Trophoblast cell (in vitro differentiated cells and primary cell): ENCODE measurements at regions not wholly inside any gene's neighbourhood (a gene's known extent, or its start where the extent isn't known, plus 50 kb on each side); places are given as distances from the start of the nearest gene placed in this dataset.

Experiments
- DNase-seq, 2 donors: peaks; one replicate each; pipeline ENCODE4 v3.0.0-alpha.2; 2016
- H2AFZ ChIP-seq: 2 replicates; pipeline ENCODE4 v1.6.1; 2013; ENCODE audit warnings: low read length, moderate library complexity, mild to moderate bottlenecking; ENCODE audit not compliant: insufficient read depth, poor library complexity
- H2AK5ac ChIP-seq: 2 replicates; pipeline ENCODE4 v1.6.1; 2013; ENCODE audit warnings: mild to moderate bottlenecking, low read length
- H2BK120ac ChIP-seq: 2 replicates; pipeline ENCODE4 v1.6.1; 2013; ENCODE audit warnings: low read length, mild to moderate bottlenecking, moderate library complexity; ENCODE audit not compliant: insufficient read depth, poor library complexity
- H2BK12ac ChIP-seq: 2 replicates; pipeline ENCODE4 v1.6.1; 2013; ENCODE audit warnings: mild to moderate bottlenecking, low read length, moderate library complexity
- H2BK5ac ChIP-seq: 2 replicates; pipeline ENCODE4 v1.6.1; 2013; ENCODE audit warnings: low read length, low read depth, moderate library complexity, mild to moderate bottlenecking; ENCODE audit not compliant: poor library complexity
- H3K14ac ChIP-seq: 2 replicates; pipeline ENCODE4 v1.6.1; 2013; ENCODE audit warnings: mild to moderate bottlenecking, low read length
- H3K18ac ChIP-seq: 2 replicates; pipeline ENCODE4 v1.6.1; 2013; ENCODE audit warnings: mild to moderate bottlenecking, low read length
- H3K23ac ChIP-seq: 2 replicates; pipeline ENCODE4 v1.6.1; 2013; ENCODE audit warnings: low read length
- H3K27ac ChIP-seq: 2 replicates; pipeline ENCODE4 v1.5.1; 2013; ENCODE audit warnings: low read depth, mild to moderate bottlenecking, inconsistent platforms, low read length, moderate library complexity
- H3K27me3 ChIP-seq: 2 replicates; pipeline ENCODE4 v1.6.1; 2013; ENCODE audit warnings: inconsistent platforms, mild to moderate bottlenecking, low read length, moderate library complexity; ENCODE audit not compliant: insufficient read depth
- H3K36me3 ChIP-seq, 2 experiments: 1 replicate in 1 of 2; 2 replicates in 1 of 2; pipeline ENCODE4 v1.6.1; 2013; ENCODE audit warnings: low read length in 2 of 2, mild to moderate bottlenecking in 2 of 2, moderate library complexity in 1 of 2; ENCODE audit not compliant: insufficient read depth in 2 of 2, control insufficient read depth in 1 of 2
- H3K4ac ChIP-seq: 2 replicates; pipeline ENCODE4 v1.6.1; 2013; ENCODE audit warnings: low read depth, mild to moderate bottlenecking, low read length, moderate library complexity
- H3K4me1 ChIP-seq, 2 experiments: 1 replicate in 1 of 2; 2 replicates in 1 of 2; pipeline ENCODE4 v1.6.1; 2013; ENCODE audit warnings: low read length in 2 of 2, mild to moderate bottlenecking in 2 of 2, moderate library complexity in 1 of 2; ENCODE audit not compliant: insufficient read depth in 2 of 2, control insufficient read depth in 1 of 2
- H3K4me2 ChIP-seq: 2 replicates; pipeline ENCODE4 v1.6.1; 2013; ENCODE audit warnings: inconsistent platforms, mild to moderate bottlenecking, low read length, moderate library complexity
- H3K4me3 ChIP-seq: 2 replicates; pipeline ENCODE4 v1.5.1; 2013; ENCODE audit warnings: mild to moderate bottlenecking, low read depth, low read length, inconsistent platforms
- H3K79me1 ChIP-seq: one replicate; pipeline ENCODE4 v1.6.1; 2013; ENCODE audit warnings: low read length
- H3K79me2 ChIP-seq: 2 replicates; pipeline ENCODE4 v1.6.1; 2013; ENCODE audit warnings: low read length, mild to moderate bottlenecking; ENCODE audit not compliant: control insufficient read depth, insufficient read depth, poor library complexity
- H3K9ac ChIP-seq: 2 replicates; pipeline ENCODE4 v1.6.1; 2013; ENCODE audit warnings: mild to moderate bottlenecking, low read length
- H3K9me3 ChIP-seq: 2 replicates; pipeline ENCODE4 v1.6.1; 2013; ENCODE audit warnings: low read depth, mild to moderate bottlenecking, control low read depth, inconsistent platforms, low read length; ENCODE audit not compliant: insufficient read depth
- H4K12ac ChIP-seq: 2 replicates; pipeline ENCODE4 v1.6.1; 2013; ENCODE audit warnings: low read depth, mild to moderate bottlenecking, low read length, moderate library complexity
- H4K8ac ChIP-seq: 2 replicates; pipeline ENCODE4 v1.6.1; 2013; ENCODE audit warnings: low read depth, mild to moderate bottlenecking, low read length, moderate library complexity
- H4K91ac ChIP-seq: one replicate; pipeline ENCODE4 v1.6.1; 2013; ENCODE audit warnings: low read depth, mild to moderate bottlenecking, low read length, moderate library complexity
- WGBS: extraction: QIAGEN DNeasy Blood & Tissue Kit; methylation state at CpG from one replicate; pipeline ENCODE4 v1.1.7; 2013; ENCODE audit warnings: missing lambda C conversion rate; ENCODE audit not compliant: insufficient read length, insufficient coverage; ENCODE audit errors: extremely low coverage; 5-methylcytosine and 5-hydroxymethylcytosine counted together

GRCh38 chr2:180130403-180130802, 123.3 kb upstream of the CWC22 start:
- Histone ChIP-seq H3K18ac (no peak overlapping the region), H3K4me1 (no peaks in the 10 kb centered on the region), H2AFZ (no peak overlapping the region), H4K12ac (no peak overlapping the region), H3K9ac (no peak overlapping the region), H3K4me3 (no peak overlapping the region), H3K27me3 (no peaks in the 10 kb centered on the region), H3K4me2 (no peak overlapping the region), H3K23ac (no peak overlapping the region), H2BK120ac (no peak overlapping the region), H4K91ac (no peak overlapping the region), H3K9me3 (no peaks in the 10 kb centered on the region), H4K8ac (no peak overlapping the region), H3K14ac (no peak overlapping the region), H3K79me1 (no peaks in the 10 kb centered on the region), H2BK12ac (no peak overlapping the region), H3K36me3 (no peaks in the 10 kb centered on the region), H2BK5ac (no peak overlapping the region), H3K27ac (no peak overlapping the region), H3K79me2 (no peaks in the 10 kb centered on the region), H2AK5ac (no peak overlapping the region), H3K4ac (no peak overlapping the region)
- DNase-seq, result no peak

DNA sequence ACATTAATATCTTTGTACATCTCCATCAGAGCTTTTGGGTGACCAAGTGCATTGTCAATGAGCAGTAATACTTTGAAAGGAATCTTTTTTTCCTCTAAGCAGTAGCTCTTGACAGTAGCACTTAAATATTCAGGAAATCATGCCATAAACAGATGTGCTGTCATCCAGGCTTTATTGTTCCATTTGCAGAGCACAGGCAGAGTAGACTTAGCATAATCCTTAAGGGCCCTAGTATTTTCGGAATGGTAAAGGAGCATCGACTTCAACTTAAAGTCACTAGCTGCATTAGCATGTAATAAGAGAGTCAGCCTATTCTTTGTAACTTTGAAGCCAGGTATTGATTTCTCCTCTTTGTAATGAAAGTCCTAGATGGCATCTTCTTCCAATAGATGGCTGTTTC, 121.8 kb upstream of the CWC22 start:
- Histone ChIP-seq H3K27me3 (no peaks in the 10 kb centered on the region), H2BK5ac (no peak overlapping the region), H3K27ac (no peak overlapping the region), H2AK5ac (no peak overlapping the region), H3K9ac (no peak overlapping the region), H3K23ac (no peak overlapping the region), H3K79me2 (no peaks in the 10 kb centered on the region), H4K8ac (no peak overlapping the region), H3K36me3 (no peaks in the 10 kb centered on the region), H2AFZ (no peak overlapping the region), H3K4me1 (no peaks in the 10 kb centered on the region), H3K4me3 (no peak overlapping the region), H4K91ac (no peak overlapping the region), H2BK120ac (no peak overlapping the region), H3K14ac (no peak overlapping the region), H3K4ac (no peak overlapping the region), H3K4me2 (no peak overlapping the region), H3K79me1 (no peaks in the 10 kb centered on the region), H3K9me3 (no peaks in the 10 kb centered on the region), H3K18ac (no peak overlapping the region), H2BK12ac (no peak overlapping the region), H4K12ac (no peak overlapping the region)
- no CpG with 5 or more reads among the region's 2 CpGs for WGBS
- DNase-seq, result no peak

DNA sequence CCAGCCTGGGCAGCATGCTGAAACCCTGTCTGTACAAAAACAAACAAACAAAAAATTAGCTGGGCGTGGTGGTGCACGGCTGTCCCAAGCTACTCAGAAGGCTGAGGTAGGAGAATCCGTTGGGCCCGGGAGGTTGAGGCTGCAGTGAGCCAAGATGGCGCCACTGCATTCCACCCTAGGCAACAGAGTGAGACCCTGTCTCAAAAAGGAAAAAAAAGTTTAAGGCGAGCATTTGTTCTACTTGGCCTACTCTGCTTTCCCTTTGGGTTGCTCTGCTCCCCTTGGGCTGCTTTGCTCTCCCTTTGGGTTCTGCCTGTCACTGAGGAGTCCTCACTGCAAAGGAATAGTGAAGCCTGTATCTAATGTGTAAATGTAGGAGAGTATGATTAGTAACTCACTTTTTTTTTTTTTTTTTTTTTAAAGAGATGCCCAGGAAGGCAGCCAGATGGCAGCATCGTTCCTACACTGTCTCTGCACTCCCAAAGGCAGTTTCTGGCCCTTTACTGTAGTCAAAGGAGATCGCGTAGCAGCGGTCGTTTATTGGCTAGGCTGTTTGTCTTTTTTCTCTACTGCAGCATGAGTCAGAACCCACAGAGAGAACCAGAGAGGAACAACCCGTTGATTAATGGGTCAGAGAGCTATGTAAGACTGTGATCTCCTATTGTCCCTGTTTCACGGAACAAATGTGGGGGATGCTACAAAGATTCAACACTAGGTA, 118.3 kb upstream of the CWC22 start:
- Histone ChIP-seq H3K23ac (no peak overlapping the region), H3K79me1 (no peaks in the 10 kb centered on the region), H2AFZ (no peak overlapping the region), H3K9ac (no peak overlapping the region), H2BK5ac (no peak overlapping the region), H3K4me3 (no peak overlapping the region), H3K14ac (no peak overlapping the region), H3K18ac (no peak overlapping the region), H4K12ac (no peak overlapping the region), H3K36me3 (no peaks in the 10 kb centered on the region), H3K4me2 (no peak overlapping the region), H3K4ac (no peak overlapping the region), H2BK12ac (no peak overlapping the region), H2AK5ac (no peak overlapping the region), H3K79me2 (no peaks in the 10 kb centered on the region), H2BK120ac (no peak overlapping the region), H3K27ac (no peak overlapping the region), H3K9me3 (no peaks in the 10 kb centered on the region), H3K4me1 (no peaks in the 10 kb centered on the region), H4K91ac (no peak overlapping the region), H4K8ac (no peak overlapping the region), H3K27me3 (no peaks in the 10 kb centered on the region)
- DNase-seq, result peak; percentile 76 to 86
- WGBS, result no CpG with 5 or more reads among the region's 13 CpGs

- Histone ChIP-seq H4K8ac (no peak overlapping the region), H2BK120ac (no peak overlapping the region), H2BK5ac (no peak overlapping the region), H3K14ac (no peak overlapping the region), H3K9ac (no peak overlapping the region), H3K4ac (no peak overlapping the region), H3K4me1 (no peaks in the 10 kb centered on the region), H4K91ac (no peak overlapping the region), H3K79me1 (no peaks in the 10 kb centered on the region), H3K4me3 (no peak overlapping the region), H3K9me3 (no peaks in the 10 kb centered on the region), H3K23ac (no peak overlapping the region), H3K18ac (no peak overlapping the region), H2BK12ac (no peak overlapping the region), H2AFZ (no peak overlapping the region), H3K36me3 (no peaks in the 10 kb centered on the region), H3K27ac (no peak overlapping the region), H2AK5ac (no peak overlapping the region), H3K79me2 (no peaks in the 10 kb centered on the region), H3K27me3 (no peaks in the 10 kb centered on the region), H3K4me2 (no peak overlapping the region), H4K12ac (no peak overlapping the region)
- no CpG with 5 or more reads among the region's 8 CpGs for WGBS
- peak; percentile 1 to 80 for DNase-seq
These were observed 117.4 kb upstream of the CWC22 start for GRCh38 chr2:180124273-180125139.
